HFFc6 (cell line): ENCODE measurements at regions not wholly inside any gene's neighbourhood (a gene's known extent, or its start where the extent isn't known, plus 50 kb on each side); places are given as distances from the start of the nearest gene placed in this dataset.

Experiments used
- DNase-seq: peaks from one replicate; pipeline ENCODE4 v3.0.0-alpha.2; 2018
- H3K27ac Mint-ChIP-seq: 2 replicates; pipeline ENCODE4 v1.8.0; 2020; ENCODE audit warnings: mild to moderate bottlenecking, mixed read lengths
- H3K27me3 Mint-ChIP-seq: 2 replicates; pipeline ENCODE4 v1.8.0; 2021; ENCODE audit warnings: mild to moderate bottlenecking, moderate library complexity, mixed read lengths; ENCODE audit not compliant: insufficient read depth
- H3K36me3 Mint-ChIP-seq: 2 replicates; pipeline ENCODE4 v1.8.0; 2021; ENCODE audit warnings: low read depth, mixed read lengths
- H3K4me1 Mint-ChIP-seq: 2 replicates; pipeline ENCODE4 v1.8.0; 2020; ENCODE audit warnings: low read depth, mixed read lengths
- H3K4me3 Mint-ChIP-seq: 2 replicates; pipeline ENCODE4 v1.8.0; 2020; ENCODE audit warnings: mild to moderate bottlenecking, moderate library complexity, mixed read lengths
- H3K9me3 Mint-ChIP-seq: 2 replicates; pipeline ENCODE4 v1.8.0; 2020; ENCODE audit warnings: mild to moderate bottlenecking, mixed read lengths
- CTCF ChIP-seq: fragments of 200-600 bp; sonication (generic); IDR thresholded peaks from 2 replicates; pipeline ENCODE4 v1.5.0; 2021; ENCODE audit warnings: antibody characterized with exemption, mild to moderate bottlenecking

- Mint-ChIP-seq H3K27me3 (no peaks in the 10 kb centered on the region; the same call in 1 of the 2 replicates), H3K36me3 (peaks cover 32% of the 10 kb centered on the region), H3K4me1 (peaks cover 18% of the 10 kb centered on the region), H3K27ac (no peak overlapping the region), H3K9me3 (peaks cover 45% of the 10 kb centered on the region), H3K4me3 (no peak overlapping the region)
- no peak for TF ChIP-seq CTCF
- DNase-seq, result no peak
Observed at GRCh38 chr21:35430260-35430659, 381.2 kb upstream of the RUNX1 start.

DNA sequence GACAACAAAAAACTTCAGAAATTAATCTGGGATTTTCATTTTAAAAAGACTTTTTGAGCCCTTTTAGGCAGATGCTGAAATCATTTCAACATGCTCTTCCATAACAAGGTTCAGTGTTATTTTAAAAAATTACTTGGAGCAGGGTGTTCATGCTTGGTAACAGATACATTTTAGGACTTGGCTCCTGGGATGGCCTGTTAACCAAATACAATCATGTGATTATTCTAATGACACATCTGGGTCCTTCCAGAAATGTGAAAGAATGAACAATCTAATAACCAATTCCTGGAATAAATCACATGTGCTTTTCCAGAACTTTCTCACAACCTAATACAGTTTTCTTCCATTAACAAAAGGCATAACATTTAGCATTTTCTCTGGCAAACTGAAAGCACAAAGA lies 379.8 kb upstream of the RUNX1 start:
- Mint-ChIP-seq H3K9me3 (peaks cover 34% of the 10 kb centered on the region), H3K27ac (no peak overlapping the region), H3K36me3 (peaks cover 23% of the 10 kb centered on the region), H3K4me1 (peaks cover 20% of the 10 kb centered on the region), H3K4me3 (no peak overlapping the region), H3K27me3 (no peaks in the 10 kb centered on the region; the same call in 1 of the 2 replicates)
- DNase-seq, result no peak
- no peak for TF ChIP-seq CTCF

DNA sequence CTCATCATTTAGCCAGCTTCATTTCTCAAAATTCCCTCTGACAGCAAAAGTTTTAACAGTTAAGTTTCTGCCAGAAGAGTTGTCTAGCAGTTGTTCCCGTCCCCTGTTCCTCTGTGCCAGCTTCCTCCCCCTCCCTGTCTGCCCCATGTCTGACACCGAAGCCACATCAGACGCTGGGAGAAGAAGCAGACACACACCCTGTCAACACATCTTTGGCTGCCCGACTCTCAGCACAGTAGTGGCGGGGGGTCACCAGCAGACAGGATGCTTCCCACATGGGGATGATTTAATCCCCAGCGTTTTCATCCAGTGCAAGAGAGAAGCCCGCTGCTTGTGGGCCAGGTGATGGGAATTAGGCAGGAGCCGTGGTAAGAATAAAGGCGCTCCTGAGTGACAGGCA lies 379.4 kb upstream of the RUNX1 start:
- Mint-ChIP-seq H3K27me3 (no peaks in the 10 kb centered on the region; the same call in 1 of the 2 replicates), H3K9me3 (peaks cover 29% of the 10 kb centered on the region), H3K27ac (no peak overlapping the region), H3K36me3 (peaks cover 18% of the 10 kb centered on the region), H3K4me1 (peaks cover 25% of the 10 kb centered on the region), H3K4me3 (peak overlapping the region; percentile 42; the same call in 1 of the 2 replicates)
- DNase-seq, result no peak
- no peak for TF ChIP-seq CTCF

DNA sequence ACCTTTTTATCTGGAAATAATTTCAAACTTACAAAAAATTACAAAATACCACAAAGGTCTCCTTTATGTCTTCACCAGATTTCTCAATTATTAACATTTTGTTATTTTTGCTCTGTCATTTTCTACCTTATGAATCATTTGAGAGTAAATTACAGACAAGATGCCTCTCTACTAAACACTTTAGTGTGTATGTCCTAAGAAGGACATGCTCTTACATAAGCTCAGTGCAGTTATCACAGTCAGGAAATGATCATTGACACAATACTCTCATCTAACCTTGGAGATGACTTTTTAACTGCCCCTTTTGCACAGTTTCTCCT lies 378.9 kb upstream of the RUNX1 start:
- Mint-ChIP-seq H3K27me3 (no peaks in the 10 kb centered on the region; the same call in 1 of the 2 replicates), H3K36me3 (peaks cover 13% of the 10 kb centered on the region), H3K27ac (no peak overlapping the region), H3K4me1 (peaks cover 28% of the 10 kb centered on the region), H3K9me3 (peaks cover 24% of the 10 kb centered on the region), H3K4me3 (peak overlapping the region; percentile 42; the same call in 1 of the 2 replicates)
- no peak for TF ChIP-seq CTCF
- DNase-seq, result no peak

- peaks cover 22% of the 10 kb centered on the region for H3K9me3 Mint-ChIP-seq
- H3K27ac Mint-ChIP-seq, result no peak overlapping the region
- H3K36me3 Mint-ChIP-seq, result peaks cover 11% of the 10 kb centered on the region
- no peaks in the 10 kb centered on the region; the same call in 1 of the 2 replicates for H3K27me3 Mint-ChIP-seq
- peaks cover 28% of the 10 kb centered on the region for H3K4me1 Mint-ChIP-seq
- no peak for TF ChIP-seq CTCF
- H3K4me3 Mint-ChIP-seq, result no peak overlapping the region
- DNase-seq, result no peak
Observed at GRCh38 chr21:35427320-35428000, 378.4 kb upstream of the RUNX1 start.
